Stomach smooth muscle (tissue), 2 donors: ENCODE measurements at regions not wholly inside any gene's neighbourhood (a gene's known extent, or its start where the extent isn't known, plus 50 kb on each side); places are given as distances from the start of the nearest gene placed in this dataset.
"Not testable (repeated sequence)": the region's sequence is repeated elsewhere in the genome, so short reads cannot be mapped to it uniquely, and the experiment has no call there.

Experiments
- H3K27ac ChIP-seq: one replicate; pipeline ENCODE4 v1.7.0; 2013; ENCODE audit warnings: mild to moderate bottlenecking, low read length, inconsistent platforms
- H3K27me3 ChIP-seq, 2 donors: one replicate each; pipeline ENCODE4 v1.7.0; 2013; ENCODE audit warnings: low read length in 2 of 2; ENCODE audit not compliant: insufficient read depth in 2 of 2, control insufficient read depth in 1 of 2
- H3K36me3 ChIP-seq, 2 donors: one replicate each; pipeline ENCODE4 v1.7.0; 2013; ENCODE audit warnings: low read length in 2 of 2; ENCODE audit not compliant: control insufficient read depth in 2 of 2, insufficient read depth in 2 of 2
- H3K4me1 ChIP-seq: one replicate; pipeline ENCODE4 v1.7.0; 2013; ENCODE audit warnings: low read length; ENCODE audit not compliant: control insufficient read depth, insufficient read depth
- H3K4me3 ChIP-seq, 2 donors: one replicate each; pipeline ENCODE4 v1.7.0; 2013; ENCODE audit warnings: low read length in 2 of 2
- H3K9ac ChIP-seq, 2 donors: one replicate each; pipeline ENCODE4 v1.7.0; 2013; ENCODE audit warnings: low read length in 2 of 2, mild to moderate bottlenecking in 1 of 2
- H3K9me3 ChIP-seq, 2 donors: one replicate each; pipeline ENCODE4 v1.7.0; 2013; ENCODE audit warnings: low read length in 2 of 2; ENCODE audit not compliant: control insufficient read depth in 2 of 2
- donor health status: healthy.
- donor health status: Pancreatic carcinoma.

- not testable (repeated sequence) for H3K9me3 ChIP-seq, H3K27ac ChIP-seq
Observed at GRCh38 chr7:97928844-97929243, 56.6 kb upstream of the ASNS start.

GRCh38 chr7:97927790-97928748 is 55.9 kb upstream of the ASNS start:
- H3K27ac ChIP-seq, H3K4me1 ChIP-seq, H3K27me3 ChIP-seq, H3K9ac ChIP-seq, H3K9me3 ChIP-seq, H3K36me3 ChIP-seq: not testable (repeated sequence)
- peak overlapping the region in 1 of 2 donors; percentile 64 for H3K4me3 ChIP-seq

More at GRCh38 chr7:97928844-97929243, 56.6 kb upstream of the ASNS start:
- H3K36me3 ChIP-seq, H3K9ac ChIP-seq, H3K27me3 ChIP-seq, H3K4me1 ChIP-seq, H3K4me3 ChIP-seq: not testable (repeated sequence)
